ENCODE measurements at regions not wholly inside any gene's neighbourhood (a gene's known extent, or its start where the extent isn't known, plus 50 kb on each side); places are given as distances from the start of the nearest gene placed in this dataset.

DNA sequence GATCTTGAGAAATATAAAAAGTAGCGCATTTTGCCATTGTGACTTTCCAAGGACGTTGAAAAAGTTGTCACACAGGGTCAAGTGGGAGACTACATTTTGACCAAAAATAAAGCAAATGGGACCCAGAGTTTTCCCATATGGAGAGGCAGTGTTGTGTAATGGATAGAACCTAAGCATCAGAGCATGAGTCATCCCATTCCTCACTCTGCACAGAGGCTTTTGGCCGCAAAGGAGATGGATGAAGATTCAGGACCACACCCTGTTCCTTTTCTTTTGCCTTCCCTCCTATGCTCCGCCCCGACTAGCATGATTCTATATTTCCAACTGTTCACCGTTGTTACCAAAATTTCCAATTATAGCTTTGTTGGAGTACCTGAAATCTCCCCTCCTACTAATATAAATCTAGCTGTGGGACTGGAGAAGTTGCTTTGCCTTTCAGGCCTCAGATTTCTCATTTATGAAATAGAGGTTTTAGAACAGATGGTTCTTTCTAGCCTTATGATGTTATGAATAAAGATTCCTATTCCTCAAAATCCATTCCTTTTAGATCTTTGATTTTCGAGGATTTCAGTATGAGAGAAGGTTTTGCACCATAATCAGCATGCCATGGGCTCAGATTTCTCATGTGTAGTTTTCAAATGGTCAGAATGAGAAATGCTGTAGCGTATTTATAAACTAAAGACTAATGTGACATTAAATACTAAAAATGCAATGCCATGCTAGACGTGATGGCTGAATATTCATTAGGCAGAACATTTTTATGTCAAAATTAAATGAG is 921.9 kb upstream of the TENM4 start:
- Mint-ChIP-seq H3K9me3 (no peaks in the 10 kb centered on the region), H3K36me3 (ENCODE audit: low read depth) (no peaks in the 10 kb centered on the region), H3K27ac (no peak overlapping the region), H3K4me1 (no peaks in the 10 kb centered on the region), H3K27me3 (ENCODE audit: low read depth, poor library complexity) (peaks cover 6% of the 10 kb centered on the region), H3K4me3 (no peak overlapping the region)
- no peak for TF ChIP-seq CTCF (IDR thresholded peaks at IDR 0.05)
- no peak for DNase-seq

DNA sequence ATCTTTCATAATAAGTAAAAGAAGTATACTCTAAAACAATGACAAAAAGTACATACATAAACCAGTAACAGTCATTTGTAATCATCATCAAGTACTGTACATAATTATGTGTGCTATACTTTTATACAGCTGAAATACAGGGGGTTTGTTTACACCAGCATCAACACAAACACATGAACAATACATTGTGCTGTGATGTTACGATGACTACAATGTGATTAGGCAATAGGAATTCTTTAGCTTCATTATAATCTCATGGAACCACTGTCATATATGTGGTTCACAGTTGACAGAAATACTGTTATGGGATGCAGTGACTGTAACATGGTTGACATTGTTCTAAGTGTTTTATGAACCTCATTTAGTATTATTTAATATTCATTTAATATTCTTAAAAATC is 914.4 kb upstream of the TENM4 start:
- Mint-ChIP-seq H3K27me3 (ENCODE audit: low read depth, poor library complexity) (peaks cover 4% of the 10 kb centered on the region), H3K36me3 (ENCODE audit: low read depth) (no peaks in the 10 kb centered on the region), H3K9me3 (no peaks in the 10 kb centered on the region), H3K4me1 (no peaks in the 10 kb centered on the region), H3K27ac (no peak overlapping the region), H3K4me3 (no peak overlapping the region)
- no peak for TF ChIP-seq CTCF (IDR thresholded peaks at IDR 0.05)
- DNase-seq, result no peak

- Mint-ChIP-seq H3K27ac (no peak overlapping the region), H3K27me3 (ENCODE audit: low read depth, poor library complexity) (peaks cover 5% of the 10 kb centered on the region), H3K4me1 (no peaks in the 10 kb centered on the region), H3K4me3 (no peak overlapping the region), H3K9me3 (no peaks in the 10 kb centered on the region), H3K36me3 (ENCODE audit: low read depth) (no peaks in the 10 kb centered on the region)
- DNase-seq, result no peak
- TF ChIP-seq CTCF (IDR thresholded peaks at IDR 0.05), result no peak
Observed at GRCh38 chr11:80350541-80350940, 909.7 kb upstream of the TENM4 start.

GRCh38 chr11:80349997-80350396 is 909.2 kb upstream of the TENM4 start:
- no peak overlapping the region for H3K27ac Mint-ChIP-seq
- no peaks in the 10 kb centered on the region for H3K4me1 Mint-ChIP-seq
- H3K4me3 Mint-ChIP-seq, result no peak overlapping the region
- H3K36me3 Mint-ChIP-seq (ENCODE audit: low read depth), result no peaks in the 10 kb centered on the region
- H3K9me3 Mint-ChIP-seq, result no peaks in the 10 kb centered on the region
- peaks cover 6% of the 10 kb centered on the region for H3K27me3 Mint-ChIP-seq (ENCODE audit: low read depth, poor library complexity)
- no peak for TF ChIP-seq CTCF (IDR thresholded peaks at IDR 0.05)
- no peak for DNase-seq

- H3K4me1 Mint-ChIP-seq, result no peaks in the 10 kb centered on the region
- no peak overlapping the region for H3K4me3 Mint-ChIP-seq
- DNase-seq, result no peak
- H3K9me3 Mint-ChIP-seq, result no peaks in the 10 kb centered on the region
- peaks cover 6% of the 10 kb centered on the region for H3K27me3 Mint-ChIP-seq (ENCODE audit: low read depth, poor library complexity)
- TF ChIP-seq CTCF (IDR thresholded peaks at IDR 0.05), result no peak
- H3K27ac Mint-ChIP-seq, result no peak overlapping the region
- no peaks in the 10 kb centered on the region for H3K36me3 Mint-ChIP-seq (ENCODE audit: low read depth)
Observed at GRCh38 chr11:80346353-80347059, 905.7 kb upstream of the TENM4 start.

Measured in nephron progenitor cell (in vitro differentiated cells).